ENCODE measurements at regions not wholly inside any gene's neighbourhood (a gene's known extent, or its start where the extent isn't known, plus 50 kb on each side); places are given as distances from the start of the nearest gene placed in this dataset.

- DNase-seq (ENCODE audit: low read depth) = no peak
- no peak for TF ChIP-seq CTCF (conservative IDR thresholded peaks at IDR 0.05; ENCODE audit: low read length)
- no peak overlapping the region for H3K4me3 ChIP-seq (ENCODE audit: low read length)
Measured at GRCh38 chr2:74766780-74767179, 67.1 kb upstream of the HK2 start.

- no peak for DNase-seq (ENCODE audit: low read depth)
- TF ChIP-seq CTCF (conservative IDR thresholded peaks at IDR 0.05; ENCODE audit: low read length) = no peak
- H3K4me3 ChIP-seq (ENCODE audit: low read length) = no peak overlapping the region
Measured at GRCh38 chr2:74767618-74768017, 66.3 kb upstream of the HK2 start.

GRCh38 chr2:74768401-74768914 lies 65.5 kb upstream of the HK2 start:
- peak; percentile 78 for DNase-seq (ENCODE audit: low read depth)
- no peak overlapping the region for H3K4me3 ChIP-seq (ENCODE audit: low read length)
- no peak for TF ChIP-seq CTCF (conservative IDR thresholded peaks at IDR 0.05; ENCODE audit: low read length)

- peak; percentile 58 for DNase-seq (ENCODE audit: low read depth)
- no peak for TF ChIP-seq CTCF (conservative IDR thresholded peaks at IDR 0.05; ENCODE audit: low read length)
Measured at GRCh38 chr2:74772046-74772445, 61.9 kb upstream of the HK2 start.

GRCh38 chr2:74777161-74777900 lies 56.6 kb upstream of the HK2 start:
- TF ChIP-seq CTCF (conservative IDR thresholded peaks at IDR 0.05; ENCODE audit: low read length) = no peak
- DNase-seq (ENCODE audit: low read depth) = no peak
- H3K4me3 ChIP-seq (ENCODE audit: low read length) = no peak overlapping the region

More at GRCh38 chr2:74772046-74772445, 61.9 kb upstream of the HK2 start:
- no peak overlapping the region for H3K4me3 ChIP-seq (ENCODE audit: low read length)

- no peak overlapping the region for H3K4me3 ChIP-seq (ENCODE audit: low read length)
- TF ChIP-seq CTCF (conservative IDR thresholded peaks at IDR 0.05; ENCODE audit: low read length) = no peak
- DNase-seq (ENCODE audit: low read depth) = peak; percentile 61
Measured at GRCh38 chr2:74778381-74779264, 55.3 kb upstream of the HK2 start.

Measured in AG10803 (cell line).